Astrocyte (in vitro differentiated cells and primary cell): ENCODE measurements at regions not wholly inside any gene's neighbourhood (a gene's known extent, or its start where the extent isn't known, plus 50 kb on each side); places are given as distances from the start of the nearest gene placed in this dataset.

Source experiments
- EZH2 ChIP-seq: IDR thresholded peaks from 2 replicates; pipeline ENCODE4 v1.6.1; 2012; ENCODE audit warnings: mild to moderate bottlenecking, low read length, inconsistent platforms; ENCODE audit not compliant: insufficient read depth
- TF ChIP-seq, protein P1 (sequence below): IDR thresholded peaks from 2 replicates; pipeline ENCODE4 v1.5.1; 2011; ENCODE audit warnings: low read depth, mild to moderate bottlenecking, inconsistent platforms, low read length, moderate library complexity; ENCODE audit not compliant: insufficient read depth

DNA sequence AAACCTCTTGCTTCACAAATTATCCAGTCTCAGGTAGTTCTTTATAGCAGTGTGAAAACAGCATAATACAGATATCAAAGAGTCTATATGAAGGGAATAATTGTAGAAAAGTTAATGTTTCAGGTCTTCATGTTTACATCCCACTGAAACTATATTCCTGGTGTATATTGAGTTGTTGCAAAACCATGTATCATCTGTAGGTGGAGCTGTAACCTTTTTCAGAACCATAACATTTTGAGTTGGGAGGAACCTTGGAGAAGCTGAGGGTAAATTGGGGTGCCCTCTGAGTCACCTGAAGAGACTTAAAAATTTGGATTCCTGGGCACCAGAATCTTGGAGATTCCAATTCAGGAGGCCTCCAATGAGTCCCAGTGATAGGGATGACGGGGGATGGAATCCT lies 51.9 kb upstream of the TAPT1 start:
- TF ChIP-seq, protein P1, sequence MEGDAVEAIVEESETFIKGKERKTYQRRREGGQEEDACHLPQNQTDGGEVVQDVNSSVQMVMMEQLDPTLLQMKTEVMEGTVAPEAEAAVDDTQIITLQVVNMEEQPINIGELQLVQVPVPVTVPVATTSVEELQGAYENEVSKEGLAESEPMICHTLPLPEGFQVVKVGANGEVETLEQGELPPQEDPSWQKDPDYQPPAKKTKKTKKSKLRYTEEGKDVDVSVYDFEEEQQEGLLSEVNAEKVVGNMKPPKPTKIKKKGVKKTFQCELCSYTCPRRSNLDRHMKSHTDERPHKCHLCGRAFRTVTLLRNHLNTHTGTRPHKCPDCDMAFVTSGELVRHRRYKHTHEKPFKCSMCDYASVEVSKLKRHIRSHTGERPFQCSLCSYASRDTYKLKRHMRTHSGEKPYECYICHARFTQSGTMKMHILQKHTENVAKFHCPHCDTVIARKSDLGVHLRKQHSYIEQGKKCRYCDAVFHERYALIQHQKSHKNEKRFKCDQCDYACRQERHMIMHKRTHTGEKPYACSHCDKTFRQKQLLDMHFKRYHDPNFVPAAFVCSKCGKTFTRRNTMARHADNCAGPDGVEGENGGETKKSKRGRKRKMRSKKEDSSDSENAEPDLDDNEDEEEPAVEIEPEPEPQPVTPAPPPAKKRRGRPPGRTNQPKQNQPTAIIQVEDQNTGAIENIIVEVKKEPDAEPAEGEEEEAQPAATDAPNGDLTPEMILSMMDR, result no peak
- TF ChIP-seq EZH2, result no peak
